ENCODE measurements at regions not wholly inside any gene's neighbourhood (a gene's known extent, or its start where the extent isn't known, plus 50 kb on each side); places are given as distances from the start of the nearest gene placed in this dataset.

- H3K4me1 Mint-ChIP-seq: no peaks in the 10 kb centered on the region
- intact Hi-C loops (cut with DNase I, micrococcal nuclease): no loop called here
- no peaks in the 10 kb centered on the region for H3K27me3 Mint-ChIP-seq
- no peak overlapping the region for H3K27ac Mint-ChIP-seq
- ChIA-PET CTCF (no interaction called here), POLR2A (no interaction called here)
- DNase-seq (no peak), ATAC-seq (no peak)
- H3K4me3 Mint-ChIP-seq: no peak overlapping the region
- H3K9me3 Mint-ChIP-seq (ENCODE audit: low read depth): peaks cover 11% of the 10 kb centered on the region
- H3K36me3 Mint-ChIP-seq (ENCODE audit: low read depth): no peaks in the 10 kb centered on the region
Observed at GRCh38 chr16:63292036-63292435, 1255.8 kb upstream of the CDH8 start.

- DNase-seq (peak; percentile 34), ATAC-seq (no peak)
- intact Hi-C loops (cut with DNase I, micrococcal nuclease): no loop called here
- no peak overlapping the region for H3K27ac Mint-ChIP-seq
- H3K4me3 Mint-ChIP-seq: no peak overlapping the region
- no peaks in the 10 kb centered on the region for H3K4me1 Mint-ChIP-seq
- H3K27me3 Mint-ChIP-seq: no peaks in the 10 kb centered on the region
- ChIA-PET CTCF (no interaction called here), POLR2A (no interaction called here)
- no peaks in the 10 kb centered on the region for H3K36me3 Mint-ChIP-seq (ENCODE audit: low read depth)
- peaks cover 9% of the 10 kb centered on the region for H3K9me3 Mint-ChIP-seq (ENCODE audit: low read depth)
Observed at GRCh38 chr16:63289834-63290460, 1253.7 kb upstream of the CDH8 start.

GRCh38 chr16:63287401-63287800 is 1251.2 kb upstream of the CDH8 start:
- no peaks in the 10 kb centered on the region for H3K27me3 Mint-ChIP-seq
- POLR2A ChIA-PET: no interaction called here
- intact Hi-C loops (cut with DNase I, micrococcal nuclease): no loop called here
- no peaks in the 10 kb centered on the region for H3K4me1 Mint-ChIP-seq
- CTCF ChIA-PET: no interaction called here
- H3K27ac Mint-ChIP-seq: no peak overlapping the region
- no peak for DNase-seq
- peaks cover 7% of the 10 kb centered on the region for H3K9me3 Mint-ChIP-seq (ENCODE audit: low read depth)
- H3K4me3 Mint-ChIP-seq: no peak overlapping the region
- ATAC-seq: no peak
- no peaks in the 10 kb centered on the region for H3K36me3 Mint-ChIP-seq (ENCODE audit: low read depth)

- intact Hi-C loops (cut with DNase I, micrococcal nuclease): no loop called here
- Mint-ChIP-seq H3K4me1 (no peaks in the 10 kb centered on the region), H3K4me3 (no peak overlapping the region), H3K9me3 (ENCODE audit: low read depth) (peaks cover 9% of the 10 kb centered on the region), H3K27ac (no peak overlapping the region), H3K36me3 (ENCODE audit: low read depth) (no peaks in the 10 kb centered on the region), H3K27me3 (no peaks in the 10 kb centered on the region)
- ATAC-seq (no peak), DNase-seq (no peak)
- ChIA-PET CTCF (no interaction called here), POLR2A (no interaction called here)
Observed at GRCh38 chr16:63283721-63284120, 1247.5 kb upstream of the CDH8 start.

- ATAC-seq: no peak
- ChIA-PET POLR2A (no interaction called here), CTCF (no interaction called here)
- Mint-ChIP-seq H3K4me1 (no peaks in the 10 kb centered on the region), H3K36me3 (ENCODE audit: low read depth) (no peaks in the 10 kb centered on the region), H3K27me3 (no peaks in the 10 kb centered on the region), H3K9me3 (ENCODE audit: low read depth) (peaks cover 13% of the 10 kb centered on the region), H3K4me3 (no peak overlapping the region), H3K27ac (no peak overlapping the region)
- no peak for DNase-seq
- intact Hi-C loops (cut with DNase I, micrococcal nuclease): no loop called here
Observed at GRCh38 chr16:63244631-63245030, 1208.4 kb upstream of the CDH8 start.

GRCh38 chr16:63241497-63242028 is 1205.3 kb upstream of the CDH8 start:
- Mint-ChIP-seq H3K36me3 (ENCODE audit: low read depth) (no peaks in the 10 kb centered on the region), H3K27ac (no peak overlapping the region), H3K4me1 (no peaks in the 10 kb centered on the region), H3K9me3 (ENCODE audit: low read depth) (peaks cover 23% of the 10 kb centered on the region), H3K27me3 (no peaks in the 10 kb centered on the region), H3K4me3 (no peak overlapping the region)
- intact Hi-C loops (cut with DNase I, micrococcal nuclease): no loop called here
- ATAC-seq (no peak), DNase-seq (no peak)
- ChIA-PET CTCF (no interaction called here), POLR2A (no interaction called here)

- no peaks in the 10 kb centered on the region for H3K36me3 Mint-ChIP-seq (ENCODE audit: low read depth)
- POLR2A ChIA-PET: no interaction called here
- H3K27ac Mint-ChIP-seq: no peak overlapping the region
- no peaks in the 10 kb centered on the region for H3K27me3 Mint-ChIP-seq
- CTCF ChIA-PET: no interaction called here
- no peak overlapping the region for H3K4me3 Mint-ChIP-seq
- intact Hi-C loops (cut with DNase I, micrococcal nuclease): no loop called here
- DNase-seq (no peak), ATAC-seq (no peak)
- no peaks in the 10 kb centered on the region for H3K4me1 Mint-ChIP-seq
- peaks cover 26% of the 10 kb centered on the region for H3K9me3 Mint-ChIP-seq (ENCODE audit: low read depth)
Observed at GRCh38 chr16:63239065-63239570, 1202.9 kb upstream of the CDH8 start.

- no peak for DNase-seq
- no peak for ATAC-seq
- ChIA-PET POLR2A (no interaction called here), CTCF (no interaction called here)
- peaks cover 36% of the 10 kb centered on the region for H3K9me3 Mint-ChIP-seq (ENCODE audit: low read depth)
- intact Hi-C loops (cut with DNase I, micrococcal nuclease): no loop called here
- no peak overlapping the region for H3K4me3 Mint-ChIP-seq
- H3K27me3 Mint-ChIP-seq: no peaks in the 10 kb centered on the region
- H3K27ac Mint-ChIP-seq: no peak overlapping the region
- H3K36me3 Mint-ChIP-seq (ENCODE audit: low read depth): no peaks in the 10 kb centered on the region
- no peaks in the 10 kb centered on the region for H3K4me1 Mint-ChIP-seq
Observed at GRCh38 chr16:63230421-63231040, 1194.3 kb upstream of the CDH8 start.

GRCh38 chr16:63228259-63228658 is 1192.0 kb upstream of the CDH8 start:
- Mint-ChIP-seq H3K9me3 (ENCODE audit: low read depth) (peaks cover 34% of the 10 kb centered on the region), H3K27me3 (no peaks in the 10 kb centered on the region), H3K36me3 (ENCODE audit: low read depth) (no peaks in the 10 kb centered on the region), H3K4me3 (no peak overlapping the region), H3K4me1 (no peaks in the 10 kb centered on the region), H3K27ac (no peak overlapping the region)
- ATAC-seq (no peak), DNase-seq (no peak)
- CTCF ChIA-PET: no interaction called here
- intact Hi-C loops (cut with DNase I, micrococcal nuclease): no loop called here
- POLR2A ChIA-PET: no interaction called here

GRCh38 chr16:63223851-63224250 is 1187.6 kb upstream of the CDH8 start:
- ATAC-seq (no peak), DNase-seq (no peak)
- H3K27me3 Mint-ChIP-seq: no peaks in the 10 kb centered on the region
- intact Hi-C loops (cut with DNase I, micrococcal nuclease): no loop called here
- no peak overlapping the region for H3K27ac Mint-ChIP-seq
- H3K4me1 Mint-ChIP-seq: no peaks in the 10 kb centered on the region
- H3K4me3 Mint-ChIP-seq: no peak overlapping the region
- H3K9me3 Mint-ChIP-seq (ENCODE audit: low read depth): peaks cover 23% of the 10 kb centered on the region
- CTCF ChIA-PET: no interaction called here
- H3K36me3 Mint-ChIP-seq (ENCODE audit: low read depth): no peaks in the 10 kb centered on the region
- POLR2A ChIA-PET: no interaction called here

GRCh38 chr16:63216696-63217423 is 1180.6 kb upstream of the CDH8 start:
- Mint-ChIP-seq H3K4me1 (no peaks in the 10 kb centered on the region), H3K36me3 (ENCODE audit: low read depth) (no peaks in the 10 kb centered on the region), H3K9me3 (ENCODE audit: low read depth) (peaks cover 6% of the 10 kb centered on the region), H3K27me3 (no peaks in the 10 kb centered on the region), H3K4me3 (no peak overlapping the region), H3K27ac (no peak overlapping the region)
- intact Hi-C loops (cut with DNase I, micrococcal nuclease): no loop called here
- CTCF ChIA-PET: interaction anchor here (0.6 kb wide), 1 partner anchor 72 kb away, joined by 3 read pairs; no protein-coding TSS in a partner anchor
- POLR2A ChIA-PET: interaction anchor here (0.7 kb wide), 1 partner anchor 517 kb away, joined by 3 read pairs; no protein-coding TSS in a partner anchor
- DNase-seq (no peak), ATAC-seq (no peak)

- CTCF ChIA-PET: no interaction called here
- no peaks in the 10 kb centered on the region for H3K4me1 Mint-ChIP-seq
- H3K4me3 Mint-ChIP-seq: no peak overlapping the region
Observed at GRCh38 chr16:63201851-63202250, 1165.6 kb upstream of the CDH8 start.

More at GRCh38 chr16:63201851-63202250, 1165.6 kb upstream of the CDH8 start:
- no peak for ATAC-seq
- intact Hi-C loops (cut with DNase I, micrococcal nuclease): no loop called here
- Mint-ChIP-seq H3K36me3 (ENCODE audit: low read depth) (no peaks in the 10 kb centered on the region), H3K9me3 (ENCODE audit: low read depth) (peaks cover 12% of the 10 kb centered on the region), H3K27me3 (no peaks in the 10 kb centered on the region), H3K27ac (no peak overlapping the region)
- POLR2A ChIA-PET: no interaction called here
- DNase-seq: no peak
